DOHH2 (cell line): ENCODE measurements at regions not wholly inside any gene's neighbourhood (a gene's known extent, or its start where the extent isn't known, plus 50 kb on each side); places are given as distances from the start of the nearest gene placed in this dataset.

Source experiments
- CTCF ChIP-seq: fragments of 200-600 bp; sonication (generic); IDR thresholded peaks from one replicate; pipeline ENCODE4 v1.5.1; 2014; ENCODE audit warnings: antibody characterized with exemption, mild to moderate bottlenecking, low read depth, low read length; ENCODE audit not compliant: poor library complexity, severe bottlenecking
- EZH2phosphoT487 ChIP-seq: fragments of 200-600 bp; sonication (generic); IDR thresholded peaks from 2 replicates; pipeline ENCODE4 v1.6.1; 2017; ENCODE audit warnings: borderline replicate concordance, mild to moderate bottlenecking, antibody characterized with exemption, low read length, moderate library complexity, mixed read lengths

GRCh38 chr4:129355031-129355430 is 259.1 kb downstream of the C4orf33 start:
- TF ChIP-seq CTCF (no peak), EZH2phosphoT487 (no peak)
